HepG2 (cell line): ENCODE measurements at regions not wholly inside any gene's neighbourhood (a gene's known extent, or its start where the extent isn't known, plus 50 kb on each side); places are given as distances from the start of the nearest gene placed in this dataset.

ENCODE experiments used
- FOXM1 ChIP-seq: sonication (generic); formaldehyde crosslinking; IDR thresholded peaks from 2 replicates; pipeline ENCODE4 v1.5.0; 2020; ENCODE audit warnings: missing genetic modification reagents
- MAFK ChIP-seq, 2 experiments: IDR thresholded peaks in 1 of 2; conservative IDR thresholded peaks in 1 of 2; 2 replicates each; pipeline ENCODE4 v1.6.1; 2011; ENCODE audit warnings: improper control_type of control experiment in 2 of 2, low read length in 2 of 2
- MBD4 ChIP-seq: IDR thresholded peaks from 2 replicates; pipeline ENCODE4 v1.6.1; 2012; ENCODE audit warnings: low read length, inconsistent platforms, borderline replicate concordance
- MXI1 ChIP-seq: IDR thresholded peaks from 3 replicates; pipeline ENCODE4 v1.6.1; 2012; ENCODE audit warnings: low read depth, low read length, inconsistent platforms, borderline replicate concordance
- NRL ChIP-seq: sonication (generic); formaldehyde crosslinking; IDR thresholded peaks from 2 replicates; pipeline ENCODE4 v1.5.0; 2020; ENCODE audit warnings: missing genetic modification reagents, mild to moderate bottlenecking, moderate library complexity, borderline replicate concordance
- ZBTB38 ChIP-seq: sonication (generic); formaldehyde crosslinking; IDR thresholded peaks from 2 replicates; pipeline ENCODE4 v1.5.1; 2020; ENCODE audit warnings: mild to moderate bottlenecking, missing genetic modification reagents
- ZFP82 ChIP-seq: sonication (generic); formaldehyde crosslinking; IDR thresholded peaks from 2 replicates; pipeline ENCODE4 v1.5.1; 2020; ENCODE audit warnings: mild to moderate bottlenecking, missing genetic modification reagents, borderline replicate concordance
- ZNF124 ChIP-seq: sonication (generic); formaldehyde crosslinking; IDR thresholded peaks from 2 replicates; pipeline ENCODE4 v1.4.0; 2020; ENCODE audit warnings: missing genetic modification reagents
- ZNF282 ChIP-seq: fragments of 450-650 bp; IDR thresholded peaks from 2 replicates; pipeline ENCODE4 v1.6.1; 2018; ENCODE audit not compliant: partially characterized antibody
- ZNF383 ChIP-seq: sonication (generic); formaldehyde crosslinking; IDR thresholded peaks from 2 replicates; pipeline ENCODE4 v1.4.0; 2020; ENCODE audit warnings: missing genetic modification reagents, mild to moderate bottlenecking, borderline replicate concordance
- ZNF720 ChIP-seq: sonication (generic); formaldehyde crosslinking; IDR thresholded peaks from 2 replicates; pipeline ENCODE4 v1.4.0; 2020; ENCODE audit warnings: missing genetic modification reagents
- ZNF816 ChIP-seq: sonication (generic); formaldehyde crosslinking; IDR thresholded peaks from 2 replicates; pipeline ENCODE4 v1.8.0; 2022; ENCODE audit warnings: missing genetic modification reagents, mild to moderate bottlenecking, borderline replicate concordance
- ZSCAN29 ChIP-seq: sonication (generic); formaldehyde crosslinking; conservative IDR thresholded peaks from 2 replicates; pipeline ENCODE4 v1.4.0; 2020; ENCODE audit warnings: mild to moderate bottlenecking, missing genetic modification reagents
- TF ChIP-seq, protein P1 (sequence below): sonication (generic); formaldehyde crosslinking; IDR thresholded peaks from 2 replicates; pipeline ENCODE4 v1.5.0; 2020; ENCODE audit warnings: mild to moderate bottlenecking, missing genetic modification reagents, moderate library complexity
- TF ChIP-seq, protein P2 (sequence below): sonication (generic); formaldehyde crosslinking; IDR thresholded peaks from 2 replicates; pipeline ENCODE4 v1.5.0; 2020; ENCODE audit warnings: mild to moderate bottlenecking, missing genetic modification reagents
- TF ChIP-seq, protein P3 (sequence below): sonication (generic); formaldehyde crosslinking; IDR thresholded peaks from 2 replicates; pipeline ENCODE4 v1.5.0; 2020; ENCODE audit warnings: missing genetic modification reagents
- TF ChIP-seq, protein P4 (sequence below): sonication (generic); formaldehyde crosslinking; IDR thresholded peaks from 2 replicates; pipeline ENCODE4 v1.4.0; 2020; ENCODE audit warnings: missing genetic modification reagents

DNA sequence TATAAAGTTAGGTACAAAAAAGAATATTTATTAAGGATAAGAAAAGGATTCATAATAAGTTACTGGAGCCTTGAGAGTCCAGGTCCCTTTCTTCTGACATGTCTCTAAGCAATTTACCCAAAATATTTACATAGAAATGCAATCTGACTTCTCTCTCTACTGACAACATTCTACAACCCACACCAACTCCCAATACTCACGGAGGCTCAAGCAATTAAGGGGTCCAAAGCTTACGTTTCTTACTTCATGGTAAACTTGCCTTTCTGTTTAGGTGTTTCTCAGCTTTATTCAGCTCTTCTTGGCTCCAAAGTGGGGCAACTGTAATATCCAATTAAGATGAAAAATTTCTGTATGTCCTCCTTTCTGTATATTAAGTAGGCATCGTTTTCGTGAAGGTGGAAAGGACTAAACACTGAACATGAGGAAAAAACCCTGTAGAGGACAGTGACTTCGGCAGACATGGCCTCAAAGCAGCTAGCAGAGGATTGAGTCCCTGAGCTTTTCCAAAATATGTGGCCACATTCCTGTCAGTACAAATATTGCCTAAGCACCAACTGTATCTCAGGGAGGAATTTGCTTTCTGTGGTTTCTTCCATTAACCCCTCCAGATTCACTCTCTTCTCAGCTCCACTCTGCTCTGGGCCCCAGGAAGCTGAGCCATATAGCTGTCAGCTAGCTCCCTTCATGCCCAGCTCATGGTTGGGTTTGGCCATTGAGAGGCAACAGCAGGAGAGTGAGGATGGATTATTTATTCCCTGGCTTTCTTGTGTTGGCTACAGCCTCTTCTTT is 67.9 kb upstream of the GLS start (continued):
- TF ChIP-seq MBD4 (no peak), ZNF720 (CRISPR knock-in tag) (no peak), MAFK (conservative IDR thresholded peaks at IDR 0.05 in 1 of 2, IDR thresholded peaks at IDR 0.05 in 1 of 2; ENCODE audit: low read length in 2 of 2) (no peak), MXI1 (no peak), ZBTB38 (CRISPR knock-in tag) (no peak), ZNF383 (CRISPR knock-in tag) (no peak), ZNF816 (CRISPR knock-in tag) (no peak), ZNF124 (CRISPR knock-in tag) (peak; percentile 81; the same call in 1 of the 2 replicates), ZNF282 (no peak), NRL (CRISPR knock-in tag) (no peak), ZFP82 (CRISPR knock-in tag) (no peak), ZSCAN29 (0 out of 2 replicates have a peak, but pooled peaks have one; percentile 16), FOXM1 (CRISPR knock-in tag) (no peak)
- TF ChIP-seq, protein P1, sequence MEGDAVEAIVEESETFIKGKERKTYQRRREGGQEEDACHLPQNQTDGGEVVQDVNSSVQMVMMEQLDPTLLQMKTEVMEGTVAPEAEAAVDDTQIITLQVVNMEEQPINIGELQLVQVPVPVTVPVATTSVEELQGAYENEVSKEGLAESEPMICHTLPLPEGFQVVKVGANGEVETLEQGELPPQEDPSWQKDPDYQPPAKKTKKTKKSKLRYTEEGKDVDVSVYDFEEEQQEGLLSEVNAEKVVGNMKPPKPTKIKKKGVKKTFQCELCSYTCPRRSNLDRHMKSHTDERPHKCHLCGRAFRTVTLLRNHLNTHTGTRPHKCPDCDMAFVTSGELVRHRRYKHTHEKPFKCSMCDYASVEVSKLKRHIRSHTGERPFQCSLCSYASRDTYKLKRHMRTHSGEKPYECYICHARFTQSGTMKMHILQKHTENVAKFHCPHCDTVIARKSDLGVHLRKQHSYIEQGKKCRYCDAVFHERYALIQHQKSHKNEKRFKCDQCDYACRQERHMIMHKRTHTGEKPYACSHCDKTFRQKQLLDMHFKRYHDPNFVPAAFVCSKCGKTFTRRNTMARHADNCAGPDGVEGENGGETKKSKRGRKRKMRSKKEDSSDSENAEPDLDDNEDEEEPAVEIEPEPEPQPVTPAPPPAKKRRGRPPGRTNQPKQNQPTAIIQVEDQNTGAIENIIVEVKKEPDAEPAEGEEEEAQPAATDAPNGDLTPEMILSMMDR (CRISPR knock-in tag): no peak
- TF ChIP-seq, protein P2, sequence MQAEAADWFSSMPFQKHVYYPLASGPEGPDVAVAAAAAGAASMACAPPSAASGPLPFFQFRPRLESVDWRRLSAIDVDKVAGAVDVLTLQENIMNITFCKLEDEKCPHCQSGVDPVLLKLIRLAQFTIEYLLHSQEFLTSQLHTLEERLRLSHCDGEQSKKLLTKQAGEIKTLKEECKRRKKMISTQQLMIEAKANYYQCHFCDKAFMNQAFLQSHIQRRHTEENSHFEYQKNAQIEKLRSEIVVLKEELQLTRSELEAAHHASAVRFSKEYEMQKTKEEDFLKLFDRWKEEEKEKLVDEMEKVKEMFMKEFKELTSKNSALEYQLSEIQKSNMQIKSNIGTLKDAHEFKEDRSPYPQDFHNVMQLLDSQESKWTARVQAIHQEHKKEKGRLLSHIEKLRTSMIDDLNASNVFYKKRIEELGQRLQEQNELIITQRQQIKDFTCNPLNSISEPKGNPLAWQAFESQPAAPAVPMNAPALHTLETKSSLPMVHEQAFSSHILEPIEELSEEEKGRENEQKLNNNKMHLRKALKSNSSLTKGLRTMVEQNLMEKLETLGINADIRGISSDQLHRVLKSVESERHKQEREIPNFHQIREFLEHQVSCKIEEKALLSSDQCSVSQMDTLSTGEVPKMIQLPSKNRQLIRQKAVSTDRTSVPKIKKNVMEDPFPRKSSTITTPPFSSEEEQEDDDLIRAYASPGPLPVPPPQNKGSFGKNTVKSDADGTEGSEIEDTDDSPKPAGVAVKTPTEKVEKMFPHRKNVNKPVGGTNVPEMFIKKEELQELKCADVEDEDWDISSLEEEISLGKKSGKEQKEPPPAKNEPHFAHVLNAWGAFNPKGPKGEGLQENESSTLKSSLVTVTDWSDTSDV: no peak
- TF ChIP-seq, protein P3, sequence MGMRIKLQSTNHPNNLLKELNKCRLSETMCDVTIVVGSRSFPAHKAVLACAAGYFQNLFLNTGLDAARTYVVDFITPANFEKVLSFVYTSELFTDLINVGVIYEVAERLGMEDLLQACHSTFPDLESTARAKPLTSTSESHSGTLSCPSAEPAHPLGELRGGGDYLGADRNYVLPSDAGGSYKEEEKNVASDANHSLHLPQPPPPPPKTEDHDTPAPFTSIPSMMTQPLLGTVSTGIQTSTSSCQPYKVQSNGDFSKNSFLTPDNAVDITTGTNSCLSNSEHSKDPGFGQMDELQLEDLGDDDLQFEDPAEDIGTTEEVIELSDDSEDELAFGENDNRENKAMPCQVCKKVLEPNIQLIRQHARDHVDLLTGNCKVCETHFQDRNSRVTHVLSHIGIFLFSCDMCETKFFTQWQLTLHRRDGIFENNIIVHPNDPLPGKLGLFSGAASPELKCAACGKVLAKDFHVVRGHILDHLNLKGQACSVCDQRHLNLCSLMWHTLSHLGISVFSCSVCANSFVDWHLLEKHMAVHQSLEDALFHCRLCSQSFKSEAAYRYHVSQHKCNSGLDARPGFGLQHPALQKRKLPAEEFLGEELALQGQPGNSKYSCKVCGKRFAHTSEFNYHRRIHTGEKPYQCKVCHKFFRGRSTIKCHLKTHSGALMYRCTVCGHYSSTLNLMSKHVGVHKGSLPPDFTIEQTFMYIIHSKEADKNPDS (CRISPR knock-in tag): peak; percentile 67; the same call in 1 of the 2 replicates
- TF ChIP-seq, protein P4, sequence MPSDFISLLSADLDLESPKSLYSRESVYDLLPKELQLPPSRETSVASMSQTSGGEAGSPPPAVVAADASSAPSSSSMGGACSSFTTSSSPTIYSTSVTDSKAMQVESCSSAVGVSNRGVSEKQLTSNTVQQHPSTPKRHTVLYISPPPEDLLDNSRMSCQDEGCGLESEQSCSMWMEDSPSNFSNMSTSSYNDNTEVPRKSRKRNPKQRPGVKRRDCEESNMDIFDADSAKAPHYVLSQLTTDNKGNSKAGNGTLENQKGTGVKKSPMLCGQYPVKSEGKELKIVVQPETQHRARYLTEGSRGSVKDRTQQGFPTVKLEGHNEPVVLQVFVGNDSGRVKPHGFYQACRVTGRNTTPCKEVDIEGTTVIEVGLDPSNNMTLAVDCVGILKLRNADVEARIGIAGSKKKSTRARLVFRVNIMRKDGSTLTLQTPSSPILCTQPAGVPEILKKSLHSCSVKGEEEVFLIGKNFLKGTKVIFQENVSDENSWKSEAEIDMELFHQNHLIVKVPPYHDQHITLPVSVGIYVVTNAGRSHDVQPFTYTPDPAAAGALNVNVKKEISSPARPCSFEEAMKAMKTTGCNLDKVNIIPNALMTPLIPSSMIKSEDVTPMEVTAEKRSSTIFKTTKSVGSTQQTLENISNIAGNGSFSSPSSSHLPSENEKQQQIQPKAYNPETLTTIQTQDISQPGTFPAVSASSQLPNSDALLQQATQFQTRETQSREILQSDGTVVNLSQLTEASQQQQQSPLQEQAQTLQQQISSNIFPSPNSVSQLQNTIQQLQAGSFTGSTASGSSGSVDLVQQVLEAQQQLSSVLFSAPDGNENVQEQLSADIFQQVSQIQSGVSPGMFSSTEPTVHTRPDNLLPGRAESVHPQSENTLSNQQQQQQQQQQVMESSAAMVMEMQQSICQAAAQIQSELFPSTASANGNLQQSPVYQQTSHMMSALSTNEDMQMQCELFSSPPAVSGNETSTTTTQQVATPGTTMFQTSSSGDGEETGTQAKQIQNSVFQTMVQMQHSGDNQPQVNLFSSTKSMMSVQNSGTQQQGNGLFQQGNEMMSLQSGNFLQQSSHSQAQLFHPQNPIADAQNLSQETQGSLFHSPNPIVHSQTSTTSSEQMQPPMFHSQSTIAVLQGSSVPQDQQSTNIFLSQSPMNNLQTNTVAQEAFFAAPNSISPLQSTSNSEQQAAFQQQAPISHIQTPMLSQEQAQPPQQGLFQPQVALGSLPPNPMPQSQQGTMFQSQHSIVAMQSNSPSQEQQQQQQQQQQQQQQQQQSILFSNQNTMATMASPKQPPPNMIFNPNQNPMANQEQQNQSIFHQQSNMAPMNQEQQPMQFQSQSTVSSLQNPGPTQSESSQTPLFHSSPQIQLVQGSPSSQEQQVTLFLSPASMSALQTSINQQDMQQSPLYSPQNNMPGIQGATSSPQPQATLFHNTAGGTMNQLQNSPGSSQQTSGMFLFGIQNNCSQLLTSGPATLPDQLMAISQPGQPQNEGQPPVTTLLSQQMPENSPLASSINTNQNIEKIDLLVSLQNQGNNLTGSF: no peak
